Left ventricle myocardium superior (tissue), 1 donor: ENCODE measurements at regions not wholly inside any gene's neighbourhood (a gene's known extent, or its start where the extent isn't known, plus 50 kb on each side); places are given as distances from the start of the nearest gene placed in this dataset.
A peak's percentile ranks its signal among the peaks of the same experiment; 100 is the strongest.

Source experiments
- ATAC-seq: fragments of 200-7000 bp; cut with Tn5 transposase; one replicate; pipeline ENCODE4 v1.9.1; 2020; ENCODE audit warnings: mild to moderate bottlenecking, moderate library complexity
- DNase-seq: peaks from one replicate; pipeline ENCODE4 v3.0.0-alpha.2; 2020
- intact Hi-C: fragments of 100-400 bp; cut with micrococcal nuclease; formaldehyde crosslinking; loops from one replicate; pipeline ENCODE4 v1.11.0; 2022
- donor health status: DM: no; HTN: yes; CAD: no; lungs with severe emphysema.

DNA sequence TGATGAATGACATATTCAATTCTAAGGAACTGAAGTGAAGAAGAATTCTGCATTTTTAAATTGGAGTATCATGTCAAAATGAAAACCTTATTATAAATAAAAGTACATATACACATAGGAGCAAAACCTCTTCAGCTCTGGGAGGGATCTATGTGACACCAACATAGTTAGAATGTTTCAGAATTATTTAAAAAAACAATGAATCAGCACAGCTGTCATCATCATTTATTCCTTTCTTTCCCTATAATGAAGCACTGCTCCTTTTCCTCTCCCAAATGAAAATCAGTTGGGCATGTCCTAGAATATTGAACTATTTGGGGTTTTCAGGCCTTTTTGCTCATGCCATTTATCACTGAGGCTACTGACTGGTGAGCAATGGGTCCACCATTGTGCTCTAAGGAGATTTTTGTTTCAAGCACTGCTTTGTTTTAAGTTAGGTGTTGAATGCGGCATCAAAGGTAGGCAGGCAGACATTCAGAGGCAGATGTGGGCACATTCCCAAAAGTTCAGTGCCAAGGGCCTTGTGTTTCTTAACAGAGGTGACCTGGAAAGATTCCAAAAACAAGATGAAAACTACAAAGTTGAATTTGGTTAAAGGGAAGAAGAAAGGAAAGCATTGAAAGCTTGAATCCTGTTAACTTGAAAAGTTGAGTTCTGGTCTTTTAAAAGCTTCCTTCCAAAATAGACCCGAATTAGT lies 126.4 kb upstream of the ADAMTSL1 start:
- ATAC-seq, result no peak
- DNase-seq, result peak; percentile 29

DNA sequence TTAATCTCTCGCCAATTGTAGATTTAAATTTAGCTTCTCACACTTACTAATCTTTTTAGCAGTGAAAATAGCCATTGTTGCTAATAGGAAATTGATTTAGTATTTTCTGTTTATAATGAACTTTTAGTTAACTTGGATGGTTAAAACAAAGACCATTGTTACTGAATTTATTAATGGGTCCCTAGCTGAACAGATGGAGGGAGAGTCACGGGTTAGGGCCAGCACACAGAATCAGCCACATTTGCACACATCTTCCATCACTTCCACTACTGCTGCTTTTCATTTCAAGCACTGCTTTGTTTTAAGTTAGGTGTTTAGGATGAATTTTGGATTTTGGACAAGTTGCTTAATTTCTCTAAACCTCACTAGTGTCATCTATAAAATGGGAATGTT lies 125.9 kb upstream of the ADAMTSL1 start:
- ATAC-seq, result no peak

More for the DNA sequence above, 126.4 kb upstream of the ADAMTSL1 start:
- intact Hi-C loops, result no loop called here

DNA sequence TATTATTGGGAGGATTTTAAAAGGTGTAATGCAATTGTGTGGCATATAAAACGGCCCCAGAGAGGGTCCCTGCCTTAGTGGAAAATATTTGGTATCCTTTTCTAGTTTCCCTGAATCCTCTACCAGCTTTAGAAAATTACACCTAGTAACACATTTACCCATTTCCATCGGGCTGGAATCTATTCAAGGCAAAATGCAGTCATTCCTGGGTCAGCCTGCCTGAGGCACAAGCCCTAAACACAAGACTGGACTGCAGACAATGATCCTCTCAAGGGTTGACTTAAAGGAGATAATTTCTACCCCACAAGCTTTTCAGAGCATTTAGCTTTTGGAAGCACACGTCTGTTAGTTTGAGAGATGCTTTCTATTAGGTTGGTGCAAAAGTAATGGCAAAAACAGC lies 124.4 kb upstream of the ADAMTSL1 start:
- DNase-seq (no peak), ATAC-seq (no peak)
- intact Hi-C loops, result no loop called here

More for the DNA sequence above, 125.9 kb upstream of the ADAMTSL1 start:
- no peak for DNase-seq
- intact Hi-C loops, result no loop called here

DNA sequence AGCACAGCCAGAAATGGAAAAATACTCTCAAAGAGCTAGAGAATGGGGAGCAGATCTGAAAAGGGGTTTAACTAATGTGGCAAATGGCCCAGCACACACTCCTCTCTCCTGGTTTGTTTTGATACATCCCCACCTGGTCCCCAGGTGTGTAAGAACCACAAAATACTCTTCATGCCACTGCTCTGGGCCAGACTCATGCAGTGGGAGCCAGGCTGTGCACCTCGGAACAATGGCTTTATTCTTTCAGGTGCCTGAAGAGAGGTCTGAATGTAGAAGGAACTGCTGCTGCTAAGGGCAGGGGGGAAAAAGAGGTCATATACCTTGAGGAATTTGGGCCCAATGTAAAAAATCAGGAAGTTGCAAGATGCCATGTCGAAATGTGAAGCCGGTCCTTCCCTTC lies 123.9 kb upstream of the ADAMTSL1 start:
- ATAC-seq, result no peak
- no peak for DNase-seq
- intact Hi-C loops, result no loop called here

DNA sequence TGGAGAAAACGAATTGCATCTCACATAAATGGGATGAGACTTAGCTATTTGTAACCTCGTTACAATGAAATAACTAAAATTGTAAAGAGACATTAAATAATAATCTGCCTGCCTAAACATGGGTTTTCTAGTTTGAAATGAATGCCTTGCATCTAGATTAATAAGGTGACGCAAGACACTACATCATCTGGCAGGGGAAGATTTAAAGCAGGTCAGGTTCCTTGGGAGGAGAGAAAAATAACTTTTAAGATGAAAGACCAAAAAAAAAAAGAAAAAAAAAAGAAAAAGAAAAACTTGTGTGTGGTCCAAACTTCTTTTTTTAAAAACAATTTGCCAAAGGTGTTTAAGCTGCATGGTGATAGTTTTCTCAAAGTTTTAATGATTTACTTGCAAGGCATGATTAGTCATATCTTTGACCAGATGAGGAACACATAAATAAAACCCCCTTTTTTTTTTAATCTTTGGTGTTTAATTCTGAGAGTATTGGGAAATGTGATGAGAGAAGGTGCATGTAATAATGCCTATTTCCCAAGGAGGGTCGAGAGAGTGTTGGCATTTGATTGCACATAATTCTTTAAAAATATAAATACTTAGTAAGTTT lies 122.9 kb upstream of the ADAMTSL1 start:
- ATAC-seq (no peak), DNase-seq (no peak)
- intact Hi-C loops, result no loop called here

DNA sequence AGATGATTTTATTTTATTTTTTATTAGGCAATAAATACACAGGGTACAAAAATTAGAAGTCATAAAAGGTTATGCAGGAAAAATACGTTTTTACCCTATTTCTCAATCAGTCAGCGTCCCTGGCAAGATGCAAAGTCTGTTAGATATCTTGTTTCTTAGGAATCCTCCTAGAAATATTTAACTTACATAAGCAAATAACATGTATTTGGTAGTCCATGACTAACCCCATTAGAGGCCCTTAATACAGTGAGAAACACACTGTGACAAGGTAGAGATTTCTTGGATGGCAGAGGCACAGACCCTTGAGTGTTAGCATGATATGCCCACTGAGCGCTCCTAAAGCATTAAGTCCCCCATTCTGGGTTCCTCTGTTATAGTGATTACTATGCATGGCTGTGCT lies 121.2 kb upstream of the ADAMTSL1 start:
- intact Hi-C loops, result no loop called here
- no peak for ATAC-seq
- DNase-seq, result no peak

DNA sequence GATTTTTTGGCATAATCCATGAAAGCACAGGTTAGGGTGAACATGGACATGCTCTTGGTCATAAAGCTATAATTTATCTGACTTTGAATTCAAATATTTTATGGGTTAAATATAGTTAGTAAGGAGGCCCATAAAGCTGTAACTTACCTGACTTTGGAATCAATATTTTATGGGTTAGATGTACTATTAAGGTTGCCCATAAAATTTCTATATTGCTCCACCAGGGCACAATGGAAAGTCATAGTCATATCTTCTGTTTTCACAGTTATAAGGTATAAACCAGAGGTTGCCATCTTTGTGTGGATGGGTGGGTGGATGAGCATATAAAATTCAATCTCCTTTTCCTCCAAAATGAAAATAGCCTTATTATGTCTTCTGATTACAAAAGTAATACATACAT lies 120.5 kb upstream of the ADAMTSL1 start:
- DNase-seq, result no peak
- no peak for ATAC-seq
- intact Hi-C loops, result no loop called here

DNA sequence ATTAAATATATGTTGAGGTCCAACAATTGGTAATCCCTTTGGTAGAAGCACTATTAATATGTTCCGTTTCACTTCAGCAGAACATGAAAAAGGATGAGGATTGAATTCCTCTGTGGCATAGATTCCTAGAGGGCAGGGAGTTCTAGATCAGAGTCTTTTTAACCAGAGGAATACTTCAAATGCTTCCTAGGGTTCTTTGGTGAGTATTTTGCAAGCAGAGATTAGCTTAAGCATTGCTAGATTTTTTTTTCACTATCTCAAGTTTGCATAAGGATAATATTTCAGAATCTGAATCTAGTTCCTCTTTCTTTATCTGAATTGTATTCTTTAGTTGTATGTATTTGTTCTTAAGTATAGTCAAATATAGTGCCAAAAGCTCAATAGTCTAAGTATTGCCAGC lies 116.6 kb upstream of the ADAMTSL1 start:
- ATAC-seq (no peak), DNase-seq (no peak)

GRCh38 chr9:18358325-18358724 lies 115.6 kb upstream of the ADAMTSL1 start:
- no peak for ATAC-seq
- no peak for DNase-seq
- intact Hi-C loops, result no loop called here

More for the DNA sequence above, 116.6 kb upstream of the ADAMTSL1 start:
- intact Hi-C loops, result no loop called here

DNA sequence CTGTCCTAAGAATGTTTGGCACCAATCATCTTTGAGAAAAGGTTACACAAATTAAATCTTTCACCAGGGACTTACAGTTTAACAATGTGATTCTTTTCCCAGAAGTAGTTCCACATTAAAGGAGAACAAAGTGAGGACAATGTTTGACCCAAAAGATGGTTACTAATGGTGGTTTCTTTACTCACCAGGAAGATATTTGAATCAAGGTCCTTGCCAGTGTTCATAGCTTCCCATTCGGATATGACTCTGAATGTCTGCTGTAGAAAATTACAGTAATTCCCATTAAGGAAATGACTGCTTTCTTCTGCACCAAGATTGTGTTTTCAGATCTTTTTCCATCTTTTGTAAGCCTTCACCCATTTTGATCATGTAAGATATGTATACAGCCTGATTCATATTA lies 114.6 kb upstream of the ADAMTSL1 start:
- intact Hi-C loops, result no loop called here
- DNase-seq (no peak), ATAC-seq (no peak)

- DNase-seq (no peak), ATAC-seq (no peak)
- intact Hi-C loops, result no loop called here
Measured at GRCh38 chr9:18360005-18360404, 113.9 kb upstream of the ADAMTSL1 start.

- DNase-seq (no peak), ATAC-seq (no peak)
- intact Hi-C loops, result no loop called here
Measured at GRCh38 chr9:18361646-18362045, 112.3 kb upstream of the ADAMTSL1 start.

GRCh38 chr9:18362166-18362565 lies 111.8 kb upstream of the ADAMTSL1 start:
- intact Hi-C loops, result no loop called here
- ATAC-seq (no peak), DNase-seq (no peak)

- ATAC-seq, result peak; percentile 95
- intact Hi-C loops, result no loop called here
- peak; percentile 24 for DNase-seq
Measured at GRCh38 chr9:18362901-18363685, 110.9 kb upstream of the ADAMTSL1 start.

GRCh38 chr9:18365651-18366050 lies 108.3 kb upstream of the ADAMTSL1 start:
- intact Hi-C loops, result no loop called here
- no peak for DNase-seq
- ATAC-seq, result no peak

DNA sequence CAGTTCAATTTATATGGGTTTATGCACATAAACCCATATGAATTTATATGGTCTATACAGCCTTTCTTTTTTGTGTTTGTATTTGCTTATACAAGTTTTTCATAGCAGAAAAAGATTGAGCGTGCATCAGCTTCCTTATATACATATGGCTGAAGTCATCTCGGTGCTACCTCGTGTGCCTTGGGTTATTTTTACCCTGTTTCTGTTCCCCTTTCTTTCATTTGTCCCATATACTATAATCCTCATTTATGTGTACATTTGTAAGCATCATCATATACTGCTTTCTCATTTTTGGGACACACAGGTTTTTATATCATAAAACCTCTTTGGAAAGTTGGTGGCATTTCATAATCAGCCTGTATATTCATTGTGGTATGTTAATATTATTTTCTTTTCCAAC lies 107.8 kb upstream of the ADAMTSL1 start:
- ATAC-seq (no peak), DNase-seq (no peak)
- intact Hi-C loops, result no loop called here

DNA sequence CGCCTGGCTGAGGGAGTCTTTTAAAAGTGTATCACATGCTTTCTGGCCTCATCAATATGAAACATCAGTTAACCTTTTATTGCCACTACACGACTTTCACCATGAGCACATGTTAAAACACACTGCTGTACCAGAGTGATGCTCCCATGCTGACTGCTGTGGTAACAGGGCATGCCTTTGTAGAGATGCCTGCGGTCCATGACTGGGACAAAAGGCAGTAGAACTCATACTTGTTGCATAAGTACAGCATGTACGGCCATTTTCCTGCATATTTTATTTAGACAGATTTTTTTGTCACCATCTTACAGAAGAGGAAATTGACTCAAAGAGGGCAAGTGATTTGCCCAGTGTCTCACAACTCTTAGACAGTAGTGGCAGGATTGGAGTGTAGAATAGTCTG lies 105.7 kb upstream of the ADAMTSL1 start:
- intact Hi-C loops, result no loop called here
- DNase-seq (no peak), ATAC-seq (no peak)

- no peak for ATAC-seq
- intact Hi-C loops, result no loop called here
- no peak for DNase-seq
Measured at GRCh38 chr9:18371141-18371540, 102.8 kb upstream of the ADAMTSL1 start.

DNA sequence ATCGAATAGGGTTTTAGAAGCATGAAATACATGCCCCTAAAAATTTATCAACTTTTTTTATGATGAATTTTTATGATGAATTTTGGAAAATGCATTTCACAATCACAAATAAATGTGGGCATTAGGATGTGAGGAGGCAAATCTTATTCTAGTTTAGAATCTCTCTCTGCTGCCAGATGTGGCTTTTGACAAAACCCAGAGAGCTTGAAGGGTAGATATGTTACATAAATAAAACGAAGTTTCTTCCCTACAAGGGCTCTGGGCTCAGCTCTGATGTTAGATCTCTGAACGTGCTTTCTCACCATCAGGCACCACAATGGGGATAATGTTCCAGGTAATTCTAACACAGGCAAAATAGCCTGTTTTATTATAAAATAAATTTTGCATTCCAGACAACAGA lies 102.3 kb upstream of the ADAMTSL1 start:
- ATAC-seq, result no peak
- intact Hi-C loops, result no loop called here

GRCh38 chr9:18379073-18379811 lies 94.7 kb upstream of the ADAMTSL1 start:
- DNase-seq, result no peak
- intact Hi-C loops, result no loop called here
- no peak for ATAC-seq

More for the DNA sequence above, 102.3 kb upstream of the ADAMTSL1 start:
- no peak for DNase-seq
